Neural progenitor cell (in vitro differentiated cells): ENCODE measurements at regions not wholly inside any gene's neighbourhood (a gene's known extent, or its start where the extent isn't known, plus 50 kb on each side); places are given as distances from the start of the nearest gene placed in this dataset.

Experiments used
- DNase-seq: peaks from one replicate; pipeline ENCODE4 v3.0.0-alpha.2; 2016; ENCODE audit warnings: low spot score
- H2AFZ ChIP-seq: fragments of 200-600 bp; sonication (generic); replicated peaks from 2 replicates; pipeline ENCODE4 v1.6.1; 2016; ENCODE audit warnings: antibody characterized with exemption
- H3F3A ChIP-seq: fragments of 200-600 bp; sonication (generic); 2 replicates; pipeline ENCODE4 v1.6.1; 2016; ENCODE audit warnings: antibody characterized with exemption, low read depth
- H3K27ac ChIP-seq: fragments of 200-600 bp; sonication (generic); 2 replicates; pipeline ENCODE4 v1.5.1; 2016; ENCODE audit warnings: mild to moderate bottlenecking
- H3K27me3 ChIP-seq: fragments of 200-600 bp; sonication (generic); 2 replicates; pipeline ENCODE4 v1.6.1; 2016; ENCODE audit warnings: mild to moderate bottlenecking, moderate library complexity
- H3K36me3 ChIP-seq: fragments of 200-600 bp; sonication (generic); 2 replicates; pipeline ENCODE4 v1.5.1; 2016
- H3K4me1 ChIP-seq: fragments of 200-600 bp; sonication (generic); 2 replicates; pipeline ENCODE4 v1.6.1; 2016; ENCODE audit warnings: mixed run types
- H3K4me2 ChIP-seq: fragments of 200-600 bp; sonication (generic); 2 replicates; pipeline ENCODE4 v1.6.1; 2016
- H3K4me3 ChIP-seq: fragments of 200-600 bp; sonication (generic); 2 replicates; pipeline ENCODE4 v1.5.1; 2016
- H3K79me2 ChIP-seq: fragments of 200-600 bp; sonication (generic); 2 replicates; pipeline ENCODE4 v1.6.1; 2016; ENCODE audit warnings: low read depth
- H3K9ac ChIP-seq: fragments of 200-600 bp; sonication (generic); 2 replicates; pipeline ENCODE4 v1.6.1; 2016
- H3K9me3 ChIP-seq: fragments of 200-600 bp; sonication (generic); 2 replicates; pipeline ENCODE4 v1.5.1; 2016; ENCODE audit warnings: low read depth
- H4K20me1 ChIP-seq: fragments of 200-600 bp; sonication (generic); 2 replicates; pipeline ENCODE4 v1.6.1; 2016; ENCODE audit warnings: low read depth
- H3K27ac Mint-ChIP-seq: 3 replicates; pipeline ENCODE4 v1.8.0; 2021; ENCODE audit warnings: mixed read lengths
- H3K27me3 Mint-ChIP-seq: 2 replicates; pipeline ENCODE4 v1.8.0; 2022; ENCODE audit warnings: low read depth, mild to moderate bottlenecking, inconsistent platforms, moderate library complexity, mixed read lengths; ENCODE audit not compliant: insufficient read depth
- H3K36me3 Mint-ChIP-seq: 3 replicates; pipeline ENCODE4 v1.8.0; 2021; ENCODE audit warnings: mixed read lengths
- H3K4me1 Mint-ChIP-seq: 3 replicates; pipeline ENCODE4 v1.8.0; 2021; ENCODE audit warnings: mixed read lengths
- H3K4me3 Mint-ChIP-seq: 3 replicates; pipeline ENCODE4 v1.8.0; 2021; ENCODE audit warnings: mild to moderate bottlenecking, moderate library complexity, mixed read lengths
- H3K9me3 Mint-ChIP-seq: 3 replicates; pipeline ENCODE4 v1.8.0; 2020; ENCODE audit warnings: mixed read lengths
- CTCF ChIP-seq: fragments of 200-600 bp; sonication (generic); IDR thresholded peaks from 2 replicates; pipeline ENCODE4 v1.5.1; 2017; ENCODE audit warnings: antibody characterized with exemption, mild to moderate bottlenecking
- EZH2 ChIP-seq: fragments of 200-600 bp; sonication (generic); IDR thresholded peaks from 2 replicates; pipeline ENCODE4 v1.6.1; 2017; ENCODE audit warnings: antibody characterized with exemption, mild to moderate bottlenecking, moderate library complexity
- EZH2phosphoT487 ChIP-seq: fragments of 200-600 bp; sonication (generic); IDR thresholded peaks from 2 replicates; pipeline ENCODE4 v1.6.1; 2017; ENCODE audit warnings: antibody characterized with exemption

DNA sequence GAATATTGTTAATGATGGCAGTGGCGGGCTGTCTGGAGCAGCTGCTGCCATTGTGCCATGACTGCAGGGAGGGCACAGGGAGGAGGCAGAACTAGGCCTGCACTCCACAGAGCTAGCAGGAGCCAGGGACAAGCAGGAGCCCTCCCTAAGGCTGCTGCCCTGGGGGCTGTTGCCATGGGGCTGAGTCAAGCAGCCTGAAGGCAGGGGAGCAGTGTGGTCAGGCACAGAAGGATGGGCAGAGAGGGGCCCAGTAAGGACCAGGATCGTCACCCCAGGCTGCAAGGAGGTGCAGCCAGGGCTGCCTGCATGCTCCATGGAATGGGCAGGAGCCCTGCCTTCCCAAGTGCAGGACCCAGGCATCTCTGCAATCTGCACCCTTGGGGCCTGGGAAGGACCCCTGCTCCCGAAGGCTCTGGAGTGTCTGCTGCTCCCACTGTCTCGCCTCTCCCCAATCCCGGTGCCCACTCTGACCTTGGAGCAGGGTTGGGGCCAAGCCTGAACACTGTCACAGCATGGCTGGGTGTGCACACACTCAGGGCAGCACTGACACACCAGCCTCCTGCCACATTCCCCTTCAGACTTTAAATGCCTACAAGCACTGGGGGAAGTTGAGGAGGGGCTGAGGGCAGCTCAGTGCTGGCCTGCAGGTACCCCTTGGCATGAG lies 98.3 kb upstream of the GALNTL6 start:
- Histone ChIP-seq H3K9ac (no peak overlapping the region), H3K4me1 (peaks cover 5% of the 10 kb centered on the region), H3K4me3 (no peak overlapping the region), H3K27ac (no peak overlapping the region), H3K4me2 (no peak overlapping the region), H2AFZ (no peak overlapping the region), H3K36me3 (no peaks in the 10 kb centered on the region), H4K20me1 (no peaks in the 10 kb centered on the region), H3F3A (no peaks in the 10 kb centered on the region), H3K27me3 (no peaks in the 10 kb centered on the region), H3K79me2 (no peaks in the 10 kb centered on the region), H3K9me3 (no peaks in the 10 kb centered on the region)
- no peak for TF ChIP-seq EZH2
- no peak for TF ChIP-seq EZH2phosphoT487
- TF ChIP-seq CTCF, result no peak
- peaks cover 2% of the 10 kb centered on the region for H3K9me3 Mint-ChIP-seq
- H3K4me1 Mint-ChIP-seq, result peaks cover 14% of the 10 kb centered on the region
- DNase-seq, result no peak
- no peak overlapping the region for H3K4me3 Mint-ChIP-seq
- peak overlapping the region; percentile 85 for H3K27ac Mint-ChIP-seq
- no peaks in the 10 kb centered on the region for H3K27me3 Mint-ChIP-seq
- no peaks in the 10 kb centered on the region for H3K36me3 Mint-ChIP-seq

DNA sequence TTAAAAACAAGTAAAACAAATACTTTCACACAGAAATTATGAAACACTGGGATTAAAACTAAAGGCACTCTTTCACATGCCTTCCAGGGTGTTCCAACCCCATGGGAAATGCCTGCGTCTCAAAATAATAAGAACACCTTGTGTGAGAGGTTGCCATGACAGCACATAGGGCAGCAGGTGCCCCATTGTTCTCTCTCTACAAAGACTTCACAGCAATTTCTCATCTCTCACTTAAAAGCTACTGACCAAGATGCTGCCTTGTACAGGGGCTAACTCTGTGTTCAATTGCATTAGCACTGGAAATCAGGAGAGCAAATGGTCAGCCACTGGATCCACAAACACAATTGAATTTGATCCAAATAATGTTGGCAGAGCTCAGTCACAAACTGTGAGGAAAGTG lies 102.5 kb upstream of the GALNTL6 start:
- Histone ChIP-seq H3K36me3 (no peaks in the 10 kb centered on the region), H3K27ac (no peak overlapping the region), H4K20me1 (no peaks in the 10 kb centered on the region), H2AFZ (no peak overlapping the region), H3K4me2 (no peak overlapping the region), H3K9me3 (no peaks in the 10 kb centered on the region), H3K79me2 (no peaks in the 10 kb centered on the region), H3K4me3 (no peak overlapping the region), H3K4me1 (peaks cover 5% of the 10 kb centered on the region), H3K9ac (no peak overlapping the region), H3K27me3 (no peaks in the 10 kb centered on the region), H3F3A (no peaks in the 10 kb centered on the region)
- H3K4me1 Mint-ChIP-seq, result peaks cover 19% of the 10 kb centered on the region
- peak; percentile 24 for DNase-seq
- H3K27me3 Mint-ChIP-seq, result no peaks in the 10 kb centered on the region
- TF ChIP-seq EZH2 (no peak), EZH2phosphoT487 (no peak), CTCF (no peak)
- H3K36me3 Mint-ChIP-seq, result peaks cover 2% of the 10 kb centered on the region
- no peak overlapping the region for H3K4me3 Mint-ChIP-seq
- peaks cover 5% of the 10 kb centered on the region for H3K9me3 Mint-ChIP-seq
- H3K27ac Mint-ChIP-seq, result peak overlapping the region; percentile 30

DNA sequence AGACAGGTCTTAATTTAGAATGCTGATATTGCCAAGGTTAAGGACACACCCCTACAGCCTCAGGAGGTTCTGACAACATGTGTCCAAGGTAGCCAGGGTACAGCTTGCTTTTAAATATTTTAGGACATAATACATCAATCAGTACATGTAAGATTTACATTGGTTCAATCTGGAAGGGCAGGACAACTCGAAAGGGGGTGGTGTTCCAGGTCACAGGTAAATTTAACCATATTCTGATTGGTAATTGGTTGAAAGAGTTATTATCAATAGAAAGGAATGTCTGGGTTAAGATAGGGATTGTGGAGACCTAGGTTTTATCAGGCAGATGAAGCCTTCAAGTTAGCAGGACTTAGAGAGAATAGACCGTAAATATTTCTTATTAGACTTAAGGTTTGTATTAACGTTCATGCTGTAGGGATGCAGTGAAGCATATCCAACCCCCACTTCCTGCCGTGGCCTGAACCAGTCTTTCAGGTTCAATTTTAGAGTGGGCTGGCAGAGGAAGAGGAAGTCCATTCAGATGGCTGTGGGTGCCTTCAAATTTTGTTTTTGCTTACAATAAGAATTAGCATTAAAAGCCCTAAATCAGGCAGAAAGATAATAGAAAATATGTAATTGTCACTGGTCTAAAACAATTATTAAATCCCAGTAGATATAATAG lies 136.5 kb upstream of the GALNTL6 start:
- H3K9ac ChIP-seq, result no peak overlapping the region
- H3K4me3 Mint-ChIP-seq, result no peak overlapping the region

More for the DNA sequence above, 136.5 kb upstream of the GALNTL6 start:
- Histone ChIP-seq H3K9me3 (no peaks in the 10 kb centered on the region), H3K4me1 (no peaks in the 10 kb centered on the region), H3K4me2 (no peak overlapping the region), H3K27ac (no peak overlapping the region), H3K4me3 (no peak overlapping the region), H3K27me3 (no peaks in the 10 kb centered on the region), H3K36me3 (no peaks in the 10 kb centered on the region), H4K20me1 (no peaks in the 10 kb centered on the region), H2AFZ (no peak overlapping the region), H3K79me2 (no peaks in the 10 kb centered on the region), H3F3A (no peaks in the 10 kb centered on the region)
- no peaks in the 10 kb centered on the region for H3K36me3 Mint-ChIP-seq
- TF ChIP-seq EZH2, result no peak
- TF ChIP-seq EZH2phosphoT487, result no peak
- no peak for TF ChIP-seq CTCF
- no peaks in the 10 kb centered on the region for H3K9me3 Mint-ChIP-seq
- H3K4me1 Mint-ChIP-seq, result no peaks in the 10 kb centered on the region
- no peak for DNase-seq
- H3K27ac Mint-ChIP-seq, result no peak overlapping the region
- H3K27me3 Mint-ChIP-seq, result no peaks in the 10 kb centered on the region
